ENCODE measurements at regions not wholly inside any gene's neighbourhood (a gene's known extent, or its start where the extent isn't known, plus 50 kb on each side); places are given as distances from the start of the nearest gene placed in this dataset.
A peak's percentile ranks its signal among the peaks of the same experiment; 100 is the strongest.

GRCh38 chr5:1974501-1975405 is 92.0 kb upstream of the IRX4 start:
- Histone ChIP-seq H2AFZ (replicated peaks) (no peak overlapping the region), H3K79me2 (ENCODE audit: low read depth) (no peaks in the 10 kb centered on the region), H3K4me2 (no peak overlapping the region), H3K27me3 (peaks cover 12% of the 10 kb centered on the region), H3K4me1 (peaks cover 12% of the 10 kb centered on the region), H4K20me1 (ENCODE audit: low read depth) (no peaks in the 10 kb centered on the region), H3F3A (ENCODE audit: low read depth) (peaks cover 12% of the 10 kb centered on the region), H3K9ac (no peak overlapping the region), H3K4me3 (no peak overlapping the region), H3K9me3 (ENCODE audit: low read depth) (no peaks in the 10 kb centered on the region), H3K27ac (no peak overlapping the region), H3K36me3 (no peaks in the 10 kb centered on the region)
- Mint-ChIP-seq H3K27me3 (ENCODE audit: insufficient read depth, low read depth) (peaks cover 13% of the 10 kb centered on the region), H3K36me3 (no peaks in the 10 kb centered on the region), H3K4me3 (no peak overlapping the region), H3K4me1 (peaks cover 10% of the 10 kb centered on the region), H3K9me3 (no peaks in the 10 kb centered on the region), H3K27ac (no peak overlapping the region)
- no peak for DNase-seq (ENCODE audit: low spot score)
- TF ChIP-seq EZH2 (IDR thresholded peaks at IDR 0.05) (no peak), CTCF (IDR thresholded peaks at IDR 0.05) (no peak), EZH2phosphoT487 (IDR thresholded peaks at IDR 0.05) (no peak)

- peaks cover 13% of the 10 kb centered on the region for H3K27me3 Mint-ChIP-seq (ENCODE audit: insufficient read depth, low read depth)
- Histone ChIP-seq H3K27ac (no peak overlapping the region), H3K9ac (no peak overlapping the region), H2AFZ (replicated peaks) (peak overlapping the region; percentile 82), H3K4me3 (no peak overlapping the region), H3K9me3 (ENCODE audit: low read depth) (no peaks in the 10 kb centered on the region), H3K27me3 (peaks cover 12% of the 10 kb centered on the region), H3F3A (ENCODE audit: low read depth) (peaks cover 12% of the 10 kb centered on the region), H4K20me1 (ENCODE audit: low read depth) (no peaks in the 10 kb centered on the region), H3K4me2 (peak overlapping the region; percentile 64), H3K79me2 (ENCODE audit: low read depth) (no peaks in the 10 kb centered on the region), H3K36me3 (no peaks in the 10 kb centered on the region), H3K4me1 (peaks cover 12% of the 10 kb centered on the region)
- no peak for DNase-seq (ENCODE audit: low spot score)
- H3K9me3 Mint-ChIP-seq: no peaks in the 10 kb centered on the region
- no peak overlapping the region for H3K4me3 Mint-ChIP-seq
- H3K4me1 Mint-ChIP-seq: peaks cover 10% of the 10 kb centered on the region
- no peak for TF ChIP-seq EZH2phosphoT487 (IDR thresholded peaks at IDR 0.05)
- no peak for TF ChIP-seq EZH2 (IDR thresholded peaks at IDR 0.05)
- no peak for TF ChIP-seq CTCF (IDR thresholded peaks at IDR 0.05)
- no peaks in the 10 kb centered on the region for H3K36me3 Mint-ChIP-seq
- H3K27ac Mint-ChIP-seq: no peak overlapping the region
Measured at GRCh38 chr5:1974081-1974480, 91.4 kb upstream of the IRX4 start.

- Histone ChIP-seq H3K79me2 (ENCODE audit: low read depth) (no peaks in the 10 kb centered on the region), H3K4me3 (no peak overlapping the region), H4K20me1 (ENCODE audit: low read depth) (no peaks in the 10 kb centered on the region), H3K9me3 (ENCODE audit: low read depth) (no peaks in the 10 kb centered on the region), H3K9ac (no peak overlapping the region), H3F3A (ENCODE audit: low read depth) (peaks cover 12% of the 10 kb centered on the region), H3K4me1 (peaks cover 12% of the 10 kb centered on the region), H3K4me2 (peak overlapping the region; percentile 64), H3K27ac (no peak overlapping the region), H3K36me3 (no peaks in the 10 kb centered on the region), H2AFZ (replicated peaks) (peak overlapping the region; percentile 82), H3K27me3 (peaks cover 12% of the 10 kb centered on the region)
- H3K4me3 Mint-ChIP-seq: no peak overlapping the region
- TF ChIP-seq CTCF (IDR thresholded peaks at IDR 0.05) (no peak), EZH2phosphoT487 (IDR thresholded peaks at IDR 0.05) (no peak), EZH2 (IDR thresholded peaks at IDR 0.05) (no peak)
- no peaks in the 10 kb centered on the region for H3K36me3 Mint-ChIP-seq
- peaks cover 10% of the 10 kb centered on the region for H3K4me1 Mint-ChIP-seq
- DNase-seq (ENCODE audit: low spot score): peak; percentile 34
- no peaks in the 10 kb centered on the region for H3K9me3 Mint-ChIP-seq
- H3K27ac Mint-ChIP-seq: no peak overlapping the region
- H3K27me3 Mint-ChIP-seq (ENCODE audit: insufficient read depth, low read depth): peaks cover 11% of the 10 kb centered on the region
Measured at GRCh38 chr5:1973391-1974013, 90.8 kb upstream of the IRX4 start.

Data from neural progenitor cell (in vitro differentiated cells).